EH (cell line): ENCODE measurements at regions not wholly inside any gene's neighbourhood (a gene's known extent, or its start where the extent isn't known, plus 50 kb on each side); places are given as distances from the start of the nearest gene placed in this dataset.

Source experiments
- DNase-seq: peaks from one replicate; pipeline ENCODE4 v3.0.0-alpha.2; 2015; ENCODE audit warnings: low read depth

- DNase-seq: no peak
Measured at GRCh38 chr19:30128211-30128610, 186.2 kb downstream of the URI1 start.

GRCh38 chr19:30130356-30131122 is 188.5 kb downstream of the URI1 start:
- DNase-seq: no peak

DNA sequence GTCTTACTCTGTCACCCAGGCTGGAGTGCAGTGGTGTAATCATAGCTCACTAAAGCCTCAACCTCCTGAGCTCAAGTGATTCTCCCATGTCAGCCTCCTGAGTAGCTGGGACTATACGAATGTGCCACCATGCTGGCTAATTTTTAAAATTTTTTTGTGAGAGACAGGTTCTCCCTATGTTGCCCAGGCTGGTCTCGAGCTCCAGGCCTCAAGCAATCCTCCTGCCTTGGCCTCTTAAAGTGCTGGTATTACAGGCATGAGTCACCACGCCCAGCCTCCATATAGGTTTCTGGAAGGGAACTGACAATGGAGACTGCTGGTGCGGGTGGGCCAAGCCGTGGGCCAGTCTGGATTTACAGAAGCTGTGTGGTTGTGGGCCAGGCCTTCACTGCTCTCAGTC is 189.2 kb downstream of the URI1 start:
- no peak for DNase-seq

DNA sequence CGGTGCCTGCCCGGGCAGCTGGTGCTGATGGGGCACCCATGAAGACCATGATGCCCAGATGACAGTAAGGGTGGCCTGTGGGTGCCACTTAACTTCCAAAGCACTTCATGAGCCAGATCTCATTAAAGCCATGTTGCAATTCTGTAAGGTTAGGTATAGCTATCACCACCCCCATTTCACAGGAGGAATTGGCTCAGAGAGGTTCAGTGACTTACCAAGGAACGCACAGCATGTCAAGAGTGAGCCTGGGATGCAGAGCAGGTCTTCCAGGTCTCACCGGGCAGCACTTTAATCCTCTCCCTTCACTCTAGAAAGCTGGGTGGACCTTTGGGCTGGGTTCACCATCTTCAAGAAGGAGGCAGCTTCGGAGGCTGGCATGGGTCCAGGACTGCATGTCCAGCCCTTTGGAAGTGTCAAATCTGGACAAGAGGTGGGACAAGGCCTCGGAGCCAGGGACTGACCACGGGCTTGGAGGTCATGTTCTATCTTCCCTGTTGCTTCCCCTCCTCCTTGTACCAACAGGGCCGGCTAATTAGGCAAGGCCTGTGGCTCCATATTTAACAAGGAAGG is 189.8 kb downstream of the URI1 start:
- DNase-seq: no peak

GRCh38 chr19:30132343-30133075 is 190.5 kb downstream of the URI1 start:
- DNase-seq: no peak

DNA sequence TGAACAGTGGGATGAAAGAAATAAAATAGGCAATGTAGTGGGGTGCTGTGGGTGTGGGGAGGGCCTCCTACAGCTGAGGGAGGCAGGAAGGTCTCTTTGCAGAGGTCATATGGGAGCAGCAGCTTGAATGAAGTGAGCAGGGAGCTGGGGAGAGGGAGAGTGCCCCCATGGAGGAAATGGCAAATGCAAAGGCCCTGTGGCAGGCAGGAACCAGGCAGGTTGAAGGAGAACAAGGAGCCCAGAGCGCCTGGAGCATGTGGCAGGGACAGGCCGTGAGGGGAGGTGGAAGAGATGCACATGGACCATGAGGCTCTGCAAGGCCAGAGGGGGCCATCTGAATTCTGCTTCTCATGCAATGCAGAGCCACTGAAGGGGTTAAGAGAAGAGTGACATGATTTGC is 191.8 kb downstream of the URI1 start:
- no peak for DNase-seq

DNA sequence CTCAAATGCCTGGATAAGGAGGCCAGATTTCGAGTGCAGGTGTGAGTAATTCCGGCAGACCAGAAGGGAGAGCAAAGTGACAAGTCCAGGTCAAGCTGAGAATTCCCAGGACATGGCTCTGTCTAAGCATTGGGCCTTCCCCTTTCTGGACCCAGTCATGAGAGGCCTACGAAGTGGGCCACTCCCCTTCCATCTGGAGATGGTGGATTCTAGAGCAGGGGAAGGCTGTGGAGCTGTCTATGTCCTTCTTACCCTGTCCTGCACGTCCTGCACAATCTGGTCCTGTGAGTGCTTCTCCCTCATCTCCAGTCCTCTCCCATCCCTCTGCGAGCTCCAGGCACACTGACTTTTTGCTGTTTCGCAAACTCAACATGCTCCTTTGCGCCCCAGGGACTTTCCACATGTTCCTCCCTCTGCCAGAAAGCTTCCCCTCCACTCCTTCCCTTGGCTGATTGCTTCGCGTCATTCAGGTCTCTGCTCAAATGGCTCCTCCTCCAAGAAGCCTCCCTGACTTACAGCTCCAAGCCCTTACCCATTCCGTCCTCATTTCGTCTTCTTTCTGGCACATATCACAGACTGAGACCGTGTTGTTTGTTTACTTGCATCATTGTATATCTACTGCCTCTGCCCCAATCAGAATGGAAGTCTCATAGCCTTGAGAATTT is 193.2 kb downstream of the URI1 start:
- no peak for DNase-seq

- DNase-seq: no peak
Measured at GRCh38 chr19:30135797-30136196, 193.8 kb downstream of the URI1 start.

DNA sequence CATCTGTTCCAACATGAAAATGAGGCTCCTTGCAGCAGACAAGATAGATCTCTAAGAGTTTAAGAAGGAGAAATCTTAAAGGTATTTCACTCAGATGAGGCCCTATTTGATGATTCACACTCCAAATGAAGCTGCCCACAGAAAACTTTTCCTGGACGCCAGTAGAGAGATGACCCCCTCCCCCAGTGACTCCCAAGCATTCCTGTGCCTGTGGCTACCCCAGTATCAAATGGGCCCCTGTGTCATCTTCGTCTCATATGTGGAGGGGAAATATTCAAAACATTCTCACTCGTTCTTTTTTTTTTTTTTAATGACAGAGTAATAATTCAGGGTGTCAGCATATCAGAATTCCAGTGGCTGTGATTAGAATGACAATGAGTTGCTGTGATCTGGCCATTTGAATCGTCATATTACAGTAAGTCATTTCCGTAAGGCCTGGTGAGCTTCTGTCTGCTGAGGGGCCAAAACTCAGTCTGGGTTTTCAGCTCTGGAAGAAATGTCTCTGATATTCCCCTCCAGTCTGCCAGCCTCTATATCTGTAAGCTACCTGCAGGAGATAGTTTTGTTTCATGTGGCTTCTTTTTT is 194.7 kb downstream of the URI1 start:
- no peak for DNase-seq

DNA sequence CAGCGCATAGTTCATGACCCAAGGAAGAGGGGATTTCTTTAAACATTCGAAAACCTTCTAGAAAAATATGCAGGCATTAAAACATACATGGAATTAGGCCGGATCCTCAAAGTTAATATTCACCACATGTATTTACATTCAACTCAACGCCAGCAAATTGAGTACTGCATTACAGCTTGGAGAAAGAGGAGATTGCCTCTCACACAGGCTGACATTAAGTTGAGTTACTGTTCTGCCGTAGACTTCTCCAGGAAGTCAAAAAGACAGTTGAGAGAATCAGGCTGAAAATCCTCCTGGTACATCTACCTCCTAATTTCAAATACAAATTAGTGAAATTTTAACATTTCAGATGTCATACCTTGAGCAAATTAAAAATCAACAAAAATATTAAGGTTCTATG is 195.7 kb downstream of the URI1 start:
- DNase-seq: no peak

DNA sequence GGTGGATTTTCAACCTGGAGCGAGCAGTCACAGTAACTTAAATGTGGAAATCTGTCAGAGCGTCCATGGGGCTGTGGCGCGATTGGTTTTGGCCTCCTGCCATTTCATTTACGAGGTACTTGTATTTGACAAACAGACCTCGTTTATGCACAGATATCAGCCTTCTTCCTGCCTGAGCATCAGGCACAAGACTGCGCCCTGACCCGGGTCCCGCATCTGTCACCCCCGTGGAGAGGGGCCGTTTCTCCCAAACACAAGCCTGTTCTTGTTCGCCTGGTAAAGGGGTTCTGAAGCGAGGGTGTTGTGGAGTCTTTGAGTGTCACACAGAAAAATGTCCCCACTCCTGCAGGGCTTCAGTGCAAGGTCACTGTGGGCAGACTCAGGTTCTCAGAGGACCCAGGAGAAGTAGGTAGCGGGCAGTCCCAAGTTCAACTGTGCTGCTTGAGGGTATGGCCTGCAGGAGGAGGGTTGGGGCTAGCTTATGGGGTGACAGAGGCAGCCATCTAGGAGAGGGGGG is 202.3 kb downstream of the URI1 start:
- DNase-seq: no peak

GRCh38 chr19:30144802-30145201 is 202.8 kb downstream of the URI1 start:
- DNase-seq: no peak

GRCh38 chr19:30145467-30145866 is 203.4 kb downstream of the URI1 start:
- no peak for DNase-seq

GRCh38 chr19:30146346-30146745 is 204.3 kb downstream of the URI1 start:
- no peak for DNase-seq

- no peak for DNase-seq
Measured at GRCh38 chr19:30148039-30148790, 206.2 kb downstream of the URI1 start.

- no peak for DNase-seq
Measured at GRCh38 chr19:30148803-30149202, 206.8 kb downstream of the URI1 start.

DNA sequence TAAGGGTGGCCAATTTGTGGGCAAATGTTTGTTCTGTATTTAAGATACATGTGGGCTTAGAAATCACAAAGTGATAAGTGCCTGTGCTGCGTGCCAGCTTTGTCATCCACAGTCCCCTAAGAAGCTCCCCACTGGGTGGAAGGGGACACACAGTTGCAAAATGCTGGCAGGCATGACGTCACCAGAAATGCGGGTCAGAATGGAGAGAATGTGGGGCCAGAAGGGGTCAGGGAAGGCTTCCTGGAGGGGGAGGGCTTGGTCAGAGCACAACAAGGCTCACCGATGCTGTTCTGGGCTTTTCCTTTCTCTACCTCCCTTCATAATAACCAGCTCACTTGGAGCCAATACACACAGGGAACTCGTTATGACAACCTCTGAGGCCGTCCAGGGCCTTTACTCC is 207.3 kb downstream of the URI1 start:
- DNase-seq: no peak

DNA sequence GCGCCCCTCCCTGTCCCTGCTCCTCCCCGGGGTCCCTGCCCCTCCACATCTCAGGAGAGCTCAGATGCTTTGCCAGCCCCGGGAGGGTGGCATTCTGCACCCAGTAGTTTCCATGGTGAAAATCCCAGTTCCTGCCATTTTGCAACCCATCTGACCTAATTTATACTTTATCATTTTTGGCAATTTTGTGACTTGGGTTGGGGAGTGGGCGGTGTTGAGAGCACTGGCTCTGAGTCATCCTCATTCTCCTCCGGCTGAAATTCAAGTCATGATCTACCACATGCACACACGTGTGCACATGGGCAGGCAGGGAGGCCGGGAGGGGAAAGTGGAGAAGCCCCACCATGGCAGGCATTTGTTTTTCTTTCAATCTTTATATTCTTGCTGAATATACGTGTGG is 208.6 kb downstream of the URI1 start:
- DNase-seq: no peak

DNA sequence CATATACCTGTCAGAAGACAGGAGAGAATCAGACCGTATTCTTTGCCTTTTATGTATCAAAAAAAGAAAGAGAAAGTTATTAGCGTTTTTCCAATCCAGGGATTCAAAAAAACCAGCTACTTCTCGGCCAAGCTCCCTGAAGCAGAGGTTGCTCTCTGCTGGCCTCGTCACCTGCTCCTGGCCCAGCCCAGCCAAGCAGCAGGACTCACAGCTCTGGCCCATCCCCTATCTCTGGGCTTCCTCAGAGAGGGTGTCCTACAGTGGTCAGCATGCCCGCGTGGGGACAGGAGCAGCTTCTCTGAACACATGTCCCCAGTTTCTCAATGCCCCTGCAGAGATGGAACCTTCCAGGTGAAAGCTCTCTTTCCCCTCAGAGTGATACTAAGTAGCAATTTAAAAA is 209.0 kb downstream of the URI1 start:
- DNase-seq: no peak

- no peak for DNase-seq
Measured at GRCh38 chr19:30152510-30153291, 210.7 kb downstream of the URI1 start.
